Fibroblast of pulmonary artery (primary cell): ENCODE measurements at regions not wholly inside any gene's neighbourhood (a gene's known extent, or its start where the extent isn't known, plus 50 kb on each side); places are given as distances from the start of the nearest gene placed in this dataset.

Experiments used
- DNase-seq: peaks from one replicate; pipeline ENCODE4 v3.0.0-alpha.2; 2010; ENCODE audit warnings: low read depth
- H3K4me3 ChIP-seq: replicated peaks from 2 replicates; pipeline ENCODE4 v1.5.1; 2011; ENCODE audit warnings: low read depth, mild to moderate bottlenecking, control low read depth, low read length, moderate library complexity
- TF ChIP-seq, protein P1 (sequence below): IDR thresholded peaks from 2 replicates; pipeline ENCODE4 v1.5.1; 2011; ENCODE audit warnings: mild to moderate bottlenecking, control low read depth, low read length, inconsistent platforms; ENCODE audit errors: missing control alignments

DNA sequence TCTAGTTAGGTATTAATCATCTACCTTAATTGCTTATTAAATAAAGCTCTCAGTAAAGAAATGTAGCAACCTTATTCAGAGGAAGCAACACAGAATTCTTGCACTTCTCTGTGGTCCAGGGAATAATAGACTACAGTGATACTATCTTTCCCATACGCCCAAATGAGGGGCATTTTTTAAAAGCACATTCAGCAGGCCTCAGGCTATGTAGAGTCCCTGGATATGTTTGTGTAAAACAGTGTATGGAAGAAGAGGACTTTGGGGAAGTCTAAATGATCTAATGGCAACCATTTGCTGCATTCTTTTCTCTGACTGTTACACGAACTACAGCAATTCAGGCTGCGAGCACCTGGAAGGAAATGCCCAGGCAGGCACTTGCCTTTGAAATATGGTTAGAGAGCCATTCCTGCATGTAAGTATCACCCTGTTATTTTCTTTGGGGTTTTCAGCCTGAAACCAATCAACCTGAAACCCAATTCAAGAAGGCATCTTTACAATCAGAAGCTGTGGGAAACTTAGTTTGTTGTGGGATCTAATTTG is 1814.7 kb upstream of the CELF4 start:
- no peak overlapping the region for H3K4me3 ChIP-seq
- DNase-seq: no peak
- TF ChIP-seq, protein P1, sequence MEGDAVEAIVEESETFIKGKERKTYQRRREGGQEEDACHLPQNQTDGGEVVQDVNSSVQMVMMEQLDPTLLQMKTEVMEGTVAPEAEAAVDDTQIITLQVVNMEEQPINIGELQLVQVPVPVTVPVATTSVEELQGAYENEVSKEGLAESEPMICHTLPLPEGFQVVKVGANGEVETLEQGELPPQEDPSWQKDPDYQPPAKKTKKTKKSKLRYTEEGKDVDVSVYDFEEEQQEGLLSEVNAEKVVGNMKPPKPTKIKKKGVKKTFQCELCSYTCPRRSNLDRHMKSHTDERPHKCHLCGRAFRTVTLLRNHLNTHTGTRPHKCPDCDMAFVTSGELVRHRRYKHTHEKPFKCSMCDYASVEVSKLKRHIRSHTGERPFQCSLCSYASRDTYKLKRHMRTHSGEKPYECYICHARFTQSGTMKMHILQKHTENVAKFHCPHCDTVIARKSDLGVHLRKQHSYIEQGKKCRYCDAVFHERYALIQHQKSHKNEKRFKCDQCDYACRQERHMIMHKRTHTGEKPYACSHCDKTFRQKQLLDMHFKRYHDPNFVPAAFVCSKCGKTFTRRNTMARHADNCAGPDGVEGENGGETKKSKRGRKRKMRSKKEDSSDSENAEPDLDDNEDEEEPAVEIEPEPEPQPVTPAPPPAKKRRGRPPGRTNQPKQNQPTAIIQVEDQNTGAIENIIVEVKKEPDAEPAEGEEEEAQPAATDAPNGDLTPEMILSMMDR: no peak

DNA sequence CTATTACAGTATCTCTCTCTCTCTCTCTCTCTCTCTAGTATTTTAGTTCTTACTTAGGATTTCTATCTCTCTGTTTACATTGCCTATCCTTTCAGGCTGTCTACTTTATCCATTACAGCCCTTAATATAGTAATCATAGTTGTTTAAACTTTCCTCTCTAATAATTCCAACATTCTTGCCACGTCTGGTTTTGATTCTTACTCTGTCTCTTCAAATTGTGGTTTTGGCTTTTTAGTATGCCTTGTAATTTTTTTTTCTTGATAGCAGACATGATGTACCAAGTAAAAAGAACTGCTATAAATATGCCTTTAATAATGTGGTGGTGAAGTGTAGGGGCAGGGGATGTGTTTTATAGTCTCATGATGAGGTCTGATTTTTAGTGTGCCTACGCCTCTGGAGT is 1809.5 kb upstream of the CELF4 start:
- TF ChIP-seq, protein P1: no peak
- H3K4me3 ChIP-seq: no peak overlapping the region
- DNase-seq: no peak

DNA sequence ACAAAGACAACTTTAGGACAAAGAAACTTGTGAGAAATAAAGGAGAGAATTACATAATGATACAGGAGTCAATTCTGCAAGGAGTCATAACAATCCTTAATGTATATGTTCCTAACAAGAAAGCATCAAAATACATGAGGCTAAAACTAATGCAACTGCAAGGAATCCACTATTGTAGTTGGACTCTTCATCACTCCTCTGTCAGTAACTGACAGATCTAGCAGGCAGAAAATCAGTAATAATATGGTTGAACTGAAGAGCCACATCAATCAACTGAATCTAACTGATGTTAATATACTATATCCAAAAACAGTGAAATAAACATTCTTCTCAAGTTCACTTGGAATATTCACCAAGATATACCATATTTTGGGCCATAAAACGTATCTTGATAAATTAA is 1806.4 kb upstream of the CELF4 start:
- no peak for DNase-seq

DNA sequence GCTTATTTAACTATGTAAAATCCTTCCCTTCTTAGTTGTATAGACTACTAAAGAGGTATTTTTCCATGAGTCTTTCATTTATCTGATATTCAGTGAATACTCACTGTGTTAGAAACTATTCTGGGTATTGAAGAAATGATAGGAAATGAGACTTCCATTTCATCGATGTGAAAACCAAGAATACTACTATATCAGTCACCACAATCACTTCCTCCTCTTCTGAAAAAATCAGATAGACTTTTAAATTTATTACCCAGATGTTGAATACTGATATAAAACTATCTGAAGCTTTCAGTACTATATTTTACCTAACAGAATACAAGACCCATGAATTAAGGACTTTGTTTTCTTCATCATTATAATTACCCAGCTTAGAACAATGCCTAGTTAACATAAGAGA is 1801.1 kb upstream of the CELF4 start:
- no peak for DNase-seq
- no peak overlapping the region for H3K4me3 ChIP-seq
- TF ChIP-seq, protein P1: no peak

More for the DNA sequence above, 1806.4 kb upstream of the CELF4 start:
- TF ChIP-seq, protein P1: no peak
- no peak overlapping the region for H3K4me3 ChIP-seq

DNA sequence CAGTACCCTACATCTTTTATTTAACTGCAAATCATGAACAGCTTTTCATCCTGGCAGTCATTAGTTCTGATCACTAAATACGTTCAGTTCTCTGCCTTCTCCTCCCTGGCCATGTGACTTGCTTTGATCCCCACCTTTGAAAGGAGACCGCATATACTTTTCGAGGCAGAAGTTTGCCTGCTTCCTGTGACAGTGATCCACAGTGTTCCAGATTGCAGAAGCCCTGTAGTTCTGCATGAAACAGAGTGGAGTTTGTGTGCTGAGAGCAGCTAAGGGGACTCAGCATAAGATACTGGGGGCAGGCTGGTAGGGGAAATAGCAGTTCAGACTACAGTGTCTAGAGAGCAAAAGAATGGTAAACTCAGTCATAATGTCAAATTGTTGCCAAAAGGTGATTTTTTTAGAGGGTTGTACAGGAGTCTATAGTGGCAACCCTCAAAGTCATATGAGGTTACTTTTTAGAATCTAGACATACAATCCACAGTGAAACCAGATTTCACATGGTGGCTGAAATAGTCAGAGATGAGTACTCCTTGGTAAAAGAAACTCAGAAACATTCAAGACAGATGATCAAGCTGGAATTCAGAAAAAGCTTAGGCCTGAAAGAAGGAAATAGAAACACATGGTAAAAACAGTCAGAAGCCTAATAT is 1800.4 kb upstream of the CELF4 start:
- TF ChIP-seq, protein P1: no peak
- no peak overlapping the region for H3K4me3 ChIP-seq
- DNase-seq: no peak

DNA sequence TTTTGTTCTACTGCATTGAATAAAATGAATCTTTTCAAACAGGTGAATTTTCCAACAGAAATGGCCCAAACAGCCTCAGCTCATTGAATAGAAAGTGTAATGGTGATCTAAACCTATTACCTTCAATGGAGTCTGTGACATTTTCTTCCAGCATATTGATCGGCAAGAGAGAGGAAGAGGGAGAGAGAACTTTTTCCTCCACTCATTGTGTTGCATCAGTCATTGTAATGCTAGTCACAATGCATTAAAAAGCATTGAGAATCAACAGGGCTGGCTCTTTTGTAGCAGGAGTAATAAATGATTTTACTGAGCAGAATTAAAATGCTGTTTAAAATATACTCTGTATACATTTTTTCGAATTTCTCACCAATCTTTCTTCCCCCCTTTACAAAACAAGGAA is 1794.5 kb upstream of the CELF4 start:
- TF ChIP-seq, protein P1: no peak
- H3K4me3 ChIP-seq: no peak overlapping the region
- no peak for DNase-seq

DNA sequence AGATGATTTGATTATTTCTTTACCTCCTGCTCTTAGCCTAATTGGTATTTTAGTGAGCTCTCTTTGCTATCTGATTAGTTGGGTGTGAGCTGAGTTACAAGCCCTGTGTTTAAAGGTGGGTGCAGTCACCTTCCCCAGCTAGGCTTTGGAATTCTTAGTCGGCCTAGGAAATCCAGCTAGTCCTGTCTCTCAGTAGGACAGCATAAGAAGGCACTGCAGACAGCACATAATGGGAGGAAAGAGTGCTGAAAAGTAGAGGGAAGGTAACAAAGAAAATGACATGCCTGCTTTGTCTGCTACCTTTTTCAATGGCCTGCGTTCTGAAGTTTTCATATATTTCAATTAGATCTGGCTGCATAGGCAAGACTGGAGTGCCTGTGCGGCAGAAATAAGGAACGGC is 1794.0 kb upstream of the CELF4 start:
- TF ChIP-seq, protein P1: no peak
- H3K4me3 ChIP-seq: no peak overlapping the region
- DNase-seq: no peak
